ENCODE measurements at regions not wholly inside any gene's neighbourhood (a gene's known extent, or its start where the extent isn't known, plus 50 kb on each side); places are given as distances from the start of the nearest gene placed in this dataset.
"Not testable (repeated sequence)": the region's sequence is repeated elsewhere in the genome, so short reads cannot be mapped to it uniquely, and the experiment has no call there.

DNA sequence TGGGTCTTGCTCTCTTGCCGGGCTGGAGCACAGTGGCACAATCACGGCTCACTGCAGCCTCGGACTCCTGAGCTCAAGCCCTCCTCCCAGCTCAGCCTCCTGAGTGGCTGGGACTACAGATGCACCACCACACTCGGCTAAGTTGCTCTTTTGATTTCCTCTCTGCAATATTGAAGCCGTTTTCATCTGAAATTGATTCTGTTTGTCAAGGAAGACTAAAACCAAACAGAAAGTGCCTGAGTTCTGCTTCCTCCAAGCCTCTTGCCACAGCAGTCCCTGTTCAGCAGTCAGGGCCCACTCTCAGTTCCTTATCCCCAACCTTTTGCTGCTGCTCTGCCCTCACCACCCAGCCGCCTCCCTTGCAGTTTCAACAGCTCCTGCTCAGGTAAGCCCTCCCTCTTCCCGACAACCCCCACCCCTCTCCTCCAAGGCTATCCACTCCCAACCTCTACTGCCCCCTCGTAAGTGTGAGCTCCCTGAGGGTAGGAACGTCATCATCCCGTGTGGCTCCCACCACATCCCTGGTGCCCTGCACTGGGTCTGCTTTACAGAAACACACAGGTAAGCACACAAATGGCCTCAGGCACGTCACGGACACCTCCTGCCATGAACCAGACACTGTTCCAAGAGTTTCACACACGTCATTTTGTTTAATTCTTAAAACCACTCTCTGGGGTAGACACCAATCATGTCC, 70.7 kb upstream of the TAB2 start:
- no peak for DNase-seq

- DNase-seq: no peak
These were observed 70.1 kb upstream of the TAB2 start for GRCh38 chr6:149247385-149247763.

DNA sequence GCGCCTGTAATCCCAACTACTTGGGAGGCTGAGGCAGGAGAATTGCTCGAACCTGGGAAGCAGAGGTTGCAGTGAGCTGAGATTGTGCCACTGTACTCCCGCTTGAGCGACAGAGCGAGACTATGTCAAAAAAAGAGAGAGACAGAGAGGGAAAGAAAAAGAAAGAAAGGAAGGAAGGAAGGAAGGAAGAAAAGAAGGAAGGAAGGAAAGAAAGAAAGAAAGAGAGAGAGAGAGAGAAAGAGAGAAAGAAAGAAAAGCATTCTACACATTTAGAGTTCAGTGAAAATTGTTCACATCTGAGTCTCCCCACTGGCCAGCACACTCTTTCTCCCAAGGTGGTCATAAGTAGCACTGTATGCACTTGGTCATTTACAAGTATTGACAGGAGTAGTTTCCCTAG, 69.2 kb upstream of the TAB2 start:
- not testable (repeated sequence) for DNase-seq

DNA sequence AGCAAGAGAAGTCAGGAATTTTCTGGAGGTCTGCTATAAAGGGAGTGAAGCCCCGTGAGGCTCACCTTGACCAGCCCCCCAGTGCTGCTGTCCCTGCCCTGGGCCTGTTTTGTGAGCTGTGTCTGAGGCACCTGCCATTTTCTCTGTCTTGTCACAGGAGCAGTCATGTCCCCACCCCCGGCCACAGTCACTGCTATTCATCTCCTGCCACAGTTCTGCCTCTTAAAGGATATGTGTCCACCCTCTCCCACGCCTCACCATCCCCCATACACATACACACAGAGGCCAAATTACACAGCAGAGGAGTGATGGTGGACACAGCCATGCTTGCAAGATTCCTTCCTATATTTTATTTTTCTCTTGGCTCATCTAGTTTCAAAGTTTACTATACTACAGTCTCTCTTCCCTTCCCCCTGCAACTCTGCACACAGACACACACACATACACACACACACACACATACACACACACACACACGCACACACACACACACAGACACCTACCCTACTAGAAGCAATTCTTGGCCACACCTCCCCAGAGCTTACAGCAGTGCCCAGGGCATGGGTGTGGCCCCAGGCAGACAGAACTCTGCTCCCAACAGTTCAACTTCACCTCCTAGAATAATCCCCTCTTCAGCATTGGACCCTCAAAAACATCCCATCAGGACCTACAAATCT, 68.7 kb upstream of the TAB2 start:
- DNase-seq: no peak

- DNase-seq: no peak
These were observed 67.8 kb upstream of the TAB2 start for GRCh38 chr6:149249370-149250357.

DNA sequence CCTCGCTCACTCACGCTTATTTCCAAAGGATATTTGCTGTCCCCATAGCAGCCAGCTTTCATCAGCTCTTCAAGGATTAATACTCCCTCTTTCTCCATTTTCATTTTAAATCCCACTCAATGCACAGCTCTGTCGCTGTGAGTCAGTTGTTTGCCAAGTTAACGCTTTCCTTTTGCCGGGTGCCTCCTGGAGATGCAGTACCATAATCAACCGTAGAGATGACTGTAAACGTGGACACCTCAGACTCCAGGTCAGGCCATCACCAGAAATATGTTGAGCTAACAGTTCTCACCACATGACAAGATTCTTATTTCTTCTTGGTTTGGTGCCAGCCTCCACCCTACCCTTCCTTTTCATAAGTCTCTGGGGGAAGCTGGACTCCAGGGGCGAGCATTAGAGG, 66.6 kb upstream of the TAB2 start:
- DNase-seq: no peak

- DNase-seq: no peak
These were observed 64.9 kb upstream of the TAB2 start for GRCh38 chr6:149252622-149253021.

DNA sequence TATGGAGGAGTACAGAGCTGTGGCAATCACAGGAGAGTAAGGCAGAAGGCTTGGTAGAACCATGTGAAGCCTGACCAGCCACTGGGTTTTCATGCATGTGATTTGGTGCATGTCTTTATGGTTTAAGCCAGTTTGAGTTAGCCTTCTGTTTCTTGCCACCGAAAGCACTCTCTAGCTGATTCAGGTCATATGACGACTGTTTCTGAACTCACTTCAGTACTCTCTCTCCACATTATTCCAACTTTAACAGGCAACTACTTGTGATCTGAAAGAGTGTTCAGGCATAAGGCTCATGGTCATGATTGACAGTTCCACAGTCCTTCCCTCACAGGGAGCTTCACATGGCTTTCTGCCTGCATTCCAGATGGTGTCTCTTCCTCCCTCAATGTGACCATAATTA, 63.3 kb upstream of the TAB2 start:
- DNase-seq: no peak

DNA sequence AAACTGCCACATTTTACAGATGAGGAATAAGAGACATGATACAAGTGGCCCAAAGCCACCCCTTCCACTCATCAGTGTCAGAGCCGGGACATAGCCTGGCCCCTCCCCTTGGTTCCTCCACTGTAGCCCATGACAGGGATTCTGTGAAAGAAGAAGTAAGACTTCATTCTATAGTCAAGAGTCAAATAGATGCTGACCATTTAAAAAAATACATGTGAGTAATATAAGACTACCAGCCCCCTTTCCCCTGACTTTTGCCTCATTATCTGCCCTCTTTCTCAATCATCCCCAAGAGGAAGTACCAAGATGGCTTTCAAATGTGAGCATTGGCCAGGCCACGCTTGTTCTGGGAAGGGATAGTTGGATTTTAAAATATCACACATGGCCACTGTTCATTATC, 57.8 kb upstream of the TAB2 start:
- DNase-seq: no peak

- DNase-seq: no peak
These were observed 57.2 kb upstream of the TAB2 start for GRCh38 chr6:149260214-149260874.

DNA sequence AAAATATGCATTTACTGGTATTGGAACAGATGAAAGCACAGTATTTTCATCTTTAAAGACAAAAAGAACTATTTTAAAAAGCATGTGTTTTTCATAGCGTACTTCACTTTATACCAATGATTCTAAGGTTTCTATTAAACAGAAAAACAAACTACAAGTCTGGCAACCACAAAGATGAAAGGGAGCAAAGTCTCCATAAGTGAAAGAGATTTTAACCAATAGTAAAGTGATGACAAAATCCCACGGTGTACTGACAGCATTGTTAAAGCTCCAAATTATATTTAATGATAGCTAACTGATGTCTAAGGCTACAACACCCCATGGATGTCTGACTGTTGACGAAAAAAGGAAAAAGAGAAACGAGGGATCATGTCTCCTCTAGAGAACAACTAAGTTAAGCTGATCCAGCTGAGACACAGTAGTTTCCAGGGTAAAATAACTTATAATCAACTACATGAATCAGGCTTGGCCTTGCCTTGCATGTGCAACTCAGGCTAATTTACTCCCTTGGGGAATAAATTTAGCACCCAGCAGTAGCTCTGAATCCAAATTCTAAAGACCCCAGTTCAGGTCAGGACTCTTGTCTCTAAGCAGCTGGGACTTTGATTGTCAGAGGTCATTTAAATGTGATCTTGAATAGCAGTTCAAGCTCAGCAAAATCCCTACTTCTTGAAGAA, 56.0 kb upstream of the TAB2 start:
- DNase-seq: no peak

- DNase-seq: no peak
These were observed 54.2 kb upstream of the TAB2 start for GRCh38 chr6:149263321-149263720.

- no peak for DNase-seq
These were observed 52.9 kb upstream of the TAB2 start for GRCh38 chr6:149264629-149265028.

GRCh38 chr6:149265945-149266344, 51.6 kb upstream of the TAB2 start:
- no peak for DNase-seq

GRCh38 chr6:149266659-149267058, 50.9 kb upstream of the TAB2 start:
- no peak for DNase-seq

DNA sequence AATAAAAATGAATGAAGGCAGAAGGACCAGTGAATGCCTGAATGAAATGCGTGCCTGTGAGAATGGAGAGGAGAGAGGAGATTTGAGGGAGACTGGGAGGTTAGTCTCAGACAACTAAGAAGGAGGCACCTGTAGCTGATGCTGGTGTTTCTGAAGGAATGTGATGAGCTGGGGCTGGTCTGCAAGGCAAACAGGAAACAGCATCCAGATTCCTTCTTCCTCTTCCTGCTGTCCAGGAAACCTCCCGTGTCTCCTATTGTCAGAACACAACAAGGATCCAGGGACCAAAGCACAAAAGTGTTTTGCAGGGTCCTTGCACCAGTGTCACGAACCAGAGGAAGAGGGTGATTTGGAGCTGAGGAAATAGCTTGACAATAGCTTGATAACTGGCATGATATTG, 50.4 kb upstream of the TAB2 start:
- no peak for DNase-seq

GRCh38 chr6:149267513-149268043, 49.9 kb upstream of the TAB2 start:
- no peak for DNase-seq

All from right forelimb (tissue), 1 donor.